Liver (tissue), 3 donors: ENCODE measurements at regions not wholly inside any gene's neighbourhood (a gene's known extent, or its start where the extent isn't known, plus 50 kb on each side); places are given as distances from the start of the nearest gene placed in this dataset.

Source experiments
- ATF3 ChIP-seq: IDR thresholded peaks from 2 replicates; pipeline ENCODE4 v1.6.1; 2016; ENCODE audit warnings: antibody characterized with exemption
- CTCF ChIP-seq: fragments of 150-350 bp; IDR thresholded peaks from 2 replicates; pipeline ENCODE4 v1.5.1; 2017; ENCODE audit warnings: improper control_type of control experiment, low read depth, low read length; ENCODE audit not compliant: missing input control
- EGR1 ChIP-seq, 2 donors: IDR thresholded peaks; 2 replicates each; pipeline ENCODE4 v1.6.1; 2016 to 2018; ENCODE audit warnings: antibody characterized with exemption in 2 of 2, low read depth in 2 of 2
- JUND ChIP-seq, 2 donors: IDR thresholded peaks; 2 replicates each; pipeline ENCODE4 v1.6.1; 2016; ENCODE audit warnings: antibody characterized with exemption in 2 of 2
- MAX ChIP-seq: IDR thresholded peaks from 2 replicates; pipeline ENCODE4 v1.6.1; 2016; ENCODE audit warnings: antibody characterized with exemption
- RAD21 ChIP-seq, 2 donors: IDR thresholded peaks; 2 replicates each; pipeline ENCODE4 v1.6.1; 2016; ENCODE audit warnings: antibody characterized with exemption in 2 of 2, mild to moderate bottlenecking in 2 of 2
- REST ChIP-seq: IDR thresholded peaks from 2 replicates; pipeline ENCODE4 v1.6.1; 2016; ENCODE audit warnings: antibody characterized with exemption, mild to moderate bottlenecking
- SP1 ChIP-seq: IDR thresholded peaks from 2 replicates; pipeline ENCODE4 v1.6.1; 2018; ENCODE audit warnings: antibody characterized with exemption, mild to moderate bottlenecking
- TAF1 ChIP-seq: conservative IDR thresholded peaks from 2 replicates; pipeline ENCODE4 v1.6.1; 2016; ENCODE audit warnings: antibody characterized with exemption, mild to moderate bottlenecking
- TF ChIP-seq, protein P1 (sequence below): IDR thresholded peaks from 2 replicates; pipeline ENCODE4 v1.6.1; 2016; ENCODE audit warnings: antibody characterized with exemption
- donor health status: healthy.
- donor health status: healthy.

GRCh38 chr9:27633764-27634163 is 60.5 kb upstream of the C9orf72 start:
- TF ChIP-seq CTCF (no peak), ATF3 (no peak), RAD21 (IDR thresholded peaks at IDR 0.05) (no peak), REST (no peak), JUND (IDR thresholded peaks at IDR 0.05) (no peak), MAX (no peak), EGR1 (IDR thresholded peaks at IDR 0.05; ENCODE audit: low read depth in 2 of 2) (no peak), TAF1 (no peak), SP1 (no peak)
- TF ChIP-seq, protein P1, sequence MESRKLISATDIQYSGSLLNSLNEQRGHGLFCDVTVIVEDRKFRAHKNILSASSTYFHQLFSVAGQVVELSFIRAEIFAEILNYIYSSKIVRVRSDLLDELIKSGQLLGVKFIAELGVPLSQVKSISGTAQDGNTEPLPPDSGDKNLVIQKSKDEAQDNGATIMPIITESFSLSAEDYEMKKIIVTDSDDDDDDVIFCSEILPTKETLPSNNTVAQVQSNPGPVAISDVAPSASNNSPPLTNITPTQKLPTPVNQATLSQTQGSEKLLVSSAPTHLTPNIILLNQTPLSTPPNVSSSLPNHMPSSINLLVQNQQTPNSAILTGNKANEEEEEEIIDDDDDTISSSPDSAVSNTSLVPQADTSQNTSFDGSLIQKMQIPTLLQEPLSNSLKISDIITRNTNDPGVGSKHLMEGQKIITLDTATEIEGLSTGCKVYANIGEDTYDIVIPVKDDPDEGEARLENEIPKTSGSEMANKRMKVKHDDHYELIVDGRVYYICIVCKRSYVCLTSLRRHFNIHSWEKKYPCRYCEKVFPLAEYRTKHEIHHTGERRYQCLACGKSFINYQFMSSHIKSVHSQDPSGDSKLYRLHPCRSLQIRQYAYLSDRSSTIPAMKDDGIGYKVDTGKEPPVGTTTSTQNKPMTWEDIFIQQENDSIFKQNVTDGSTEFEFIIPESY: no peak
